Cerebellar cortex (tissue), 1 donor: ENCODE measurements at regions not wholly inside any gene's neighbourhood (a gene's known extent, or its start where the extent isn't known, plus 50 kb on each side); places are given as distances from the start of the nearest gene placed in this dataset.
"Not testable (repeated sequence)": the region's sequence is repeated elsewhere in the genome, so short reads cannot be mapped to it uniquely, and the experiment has no call there.

Experiments used
- DNase-seq: peaks from one replicate; pipeline ENCODE4 v3.0.0-alpha.2; 2015; ENCODE audit warnings: low spot score

- DNase-seq: no peak
Measured at GRCh38 chr19:5257155-5258045, 83.2 kb downstream of the PTPRS start.

GRCh38 chr19:5255602-5256231 lies 84.9 kb downstream of the PTPRS start:
- no peak for DNase-seq

- DNase-seq: no peak
Measured at GRCh38 chr19:5254944-5255343, 85.7 kb downstream of the PTPRS start.

GRCh38 chr19:5254543-5254942 lies 86.1 kb downstream of the PTPRS start:
- no peak for DNase-seq

- DNase-seq: no peak
Measured at GRCh38 chr19:5253406-5254110, 87.1 kb downstream of the PTPRS start.

GRCh38 chr19:5251096-5252065 lies 89.2 kb downstream of the PTPRS start:
- DNase-seq: no peak

GRCh38 chr19:5250127-5250659 lies 90.4 kb downstream of the PTPRS start:
- peak; percentile 45 for DNase-seq

GRCh38 chr19:5249526-5249925 lies 91.1 kb downstream of the PTPRS start:
- no peak for DNase-seq

GRCh38 chr19:5247957-5248705 lies 92.5 kb downstream of the PTPRS start:
- DNase-seq: no peak

GRCh38 chr19:5246554-5247155 lies 94.0 kb downstream of the PTPRS start:
- DNase-seq: no peak

- DNase-seq: no peak
Measured at GRCh38 chr19:5245631-5246553, 94.7 kb downstream of the PTPRS start.

- no peak for DNase-seq
Measured at GRCh38 chr19:5244351-5244750, 96.3 kb downstream of the PTPRS start.

GRCh38 chr19:5243878-5244277 lies 96.7 kb downstream of the PTPRS start:
- DNase-seq: no peak

- not testable (repeated sequence) for DNase-seq
Measured at GRCh38 chr19:5241896-5242295, 98.7 kb downstream of the PTPRS start.

- DNase-seq: no peak
Measured at GRCh38 chr19:5240011-5240410, 100.6 kb downstream of the PTPRS start.

- DNase-seq: no peak
Measured at GRCh38 chr19:5238700-5239099, 101.9 kb downstream of the PTPRS start.

GRCh38 chr19:5237939-5238480 lies 102.6 kb downstream of the PTPRS start:
- DNase-seq: no peak

- DNase-seq: no peak
Measured at GRCh38 chr19:5237190-5237780, 103.3 kb downstream of the PTPRS start.
